22Rv1 (cell line): ENCODE measurements at regions not wholly inside any gene's neighbourhood (a gene's known extent, or its start where the extent isn't known, plus 50 kb on each side); places are given as distances from the start of the nearest gene placed in this dataset.

Experiments
- H3K27ac ChIP-seq: fragments of 450-650 bp; 2 replicates; pipeline ENCODE4 v1.5.1; 2017
- ZFX ChIP-seq: fragments of 450-650 bp; IDR thresholded peaks from 2 replicates; pipeline ENCODE4 v1.6.1; 2017; ENCODE audit warnings: antibody characterized with exemption, borderline replicate concordance
- TF ChIP-seq, protein P1 (sequence below): fragments of 450-650 bp; IDR thresholded peaks from 2 replicates; pipeline ENCODE4 v1.5.1; 2017; ENCODE audit warnings: mild to moderate bottlenecking

DNA sequence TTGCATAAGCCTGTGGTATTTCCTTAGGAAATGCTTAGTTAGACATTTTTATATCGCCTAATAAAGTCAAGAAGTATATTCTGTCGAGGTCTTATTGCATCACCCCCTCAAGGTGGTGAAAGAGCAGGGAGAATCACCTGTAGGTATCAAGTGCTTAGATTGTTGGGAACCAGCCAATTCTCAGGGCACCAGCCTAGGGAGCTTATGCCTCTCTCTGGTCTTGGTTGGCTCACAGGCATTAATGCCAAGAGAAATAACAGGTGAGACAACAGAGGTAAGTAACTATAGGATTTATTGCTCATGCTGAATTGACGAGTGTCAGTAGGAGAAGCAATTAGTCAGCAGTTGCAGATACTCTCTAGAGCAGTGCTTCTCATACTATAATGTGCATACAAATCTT lies 663.3 kb upstream of the ZNF804A start:
- no peak for TF ChIP-seq ZFX

DNA sequence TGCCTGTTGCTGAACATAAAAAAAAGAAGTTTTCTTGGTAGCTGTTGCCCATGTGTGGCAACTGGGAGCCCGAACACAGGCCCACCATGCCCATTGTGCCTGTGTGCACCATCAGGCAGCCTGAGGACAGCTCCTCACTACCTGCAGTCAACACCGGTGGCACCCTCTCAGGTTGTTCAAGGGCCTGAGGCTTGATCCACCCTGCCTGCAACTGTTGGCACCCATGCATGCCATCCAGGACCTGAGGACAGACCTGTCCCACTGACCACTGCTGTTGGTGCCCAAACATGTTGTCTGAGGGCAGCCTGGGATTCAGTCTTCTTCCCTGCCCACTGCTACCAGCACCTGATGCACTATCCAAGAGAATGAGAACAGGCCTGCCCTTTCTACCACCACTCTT lies 661.1 kb upstream of the ZNF804A start:
- no peak for TF ChIP-seq ZFX
- TF ChIP-seq, protein P1, sequence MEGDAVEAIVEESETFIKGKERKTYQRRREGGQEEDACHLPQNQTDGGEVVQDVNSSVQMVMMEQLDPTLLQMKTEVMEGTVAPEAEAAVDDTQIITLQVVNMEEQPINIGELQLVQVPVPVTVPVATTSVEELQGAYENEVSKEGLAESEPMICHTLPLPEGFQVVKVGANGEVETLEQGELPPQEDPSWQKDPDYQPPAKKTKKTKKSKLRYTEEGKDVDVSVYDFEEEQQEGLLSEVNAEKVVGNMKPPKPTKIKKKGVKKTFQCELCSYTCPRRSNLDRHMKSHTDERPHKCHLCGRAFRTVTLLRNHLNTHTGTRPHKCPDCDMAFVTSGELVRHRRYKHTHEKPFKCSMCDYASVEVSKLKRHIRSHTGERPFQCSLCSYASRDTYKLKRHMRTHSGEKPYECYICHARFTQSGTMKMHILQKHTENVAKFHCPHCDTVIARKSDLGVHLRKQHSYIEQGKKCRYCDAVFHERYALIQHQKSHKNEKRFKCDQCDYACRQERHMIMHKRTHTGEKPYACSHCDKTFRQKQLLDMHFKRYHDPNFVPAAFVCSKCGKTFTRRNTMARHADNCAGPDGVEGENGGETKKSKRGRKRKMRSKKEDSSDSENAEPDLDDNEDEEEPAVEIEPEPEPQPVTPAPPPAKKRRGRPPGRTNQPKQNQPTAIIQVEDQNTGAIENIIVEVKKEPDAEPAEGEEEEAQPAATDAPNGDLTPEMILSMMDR: no peak
- no peak overlapping the region for H3K27ac ChIP-seq

More for the DNA sequence above, 663.3 kb upstream of the ZNF804A start:
- H3K27ac ChIP-seq: no peak overlapping the region

DNA sequence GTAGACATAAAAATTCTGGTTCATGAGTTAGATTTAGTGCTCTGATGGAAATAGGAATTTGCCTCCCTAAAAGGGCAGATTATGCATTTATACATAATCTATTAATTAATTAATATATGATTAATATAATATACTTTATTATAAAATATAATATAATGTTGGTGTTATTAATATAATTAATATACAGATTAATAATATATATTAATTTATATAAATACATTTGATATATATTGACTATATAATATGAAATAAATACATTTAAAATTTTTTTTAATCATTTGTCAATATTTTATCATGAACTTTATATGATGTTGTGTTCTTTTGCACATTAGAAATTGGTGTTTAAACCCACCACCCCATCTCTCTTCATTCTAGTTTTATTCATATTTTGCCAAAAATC lies 652.1 kb upstream of the ZNF804A start:
- TF ChIP-seq ZFX: no peak
- TF ChIP-seq, protein P1: no peak
- H3K27ac ChIP-seq: no peak overlapping the region

DNA sequence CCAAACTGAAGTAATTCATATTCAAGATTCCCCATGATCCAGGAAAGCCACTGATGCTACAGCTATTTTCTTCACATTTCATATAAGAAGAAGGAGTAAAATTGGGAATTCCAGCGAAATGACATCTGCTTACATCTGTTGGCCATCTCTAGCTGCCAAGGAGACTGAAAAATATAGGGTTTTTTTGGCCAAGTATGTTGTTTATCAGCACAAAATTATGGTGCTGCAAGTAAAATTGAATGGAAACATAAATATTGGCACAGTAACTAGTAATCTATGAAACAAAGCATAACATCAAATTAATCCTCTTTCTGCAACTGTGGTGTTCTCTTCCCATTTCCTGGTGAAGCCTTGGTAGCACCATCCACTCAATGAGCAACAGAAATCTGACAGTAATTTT lies 649.5 kb upstream of the ZNF804A start:
- TF ChIP-seq ZFX: no peak
- TF ChIP-seq, protein P1: no peak
- H3K27ac ChIP-seq: no peak overlapping the region

DNA sequence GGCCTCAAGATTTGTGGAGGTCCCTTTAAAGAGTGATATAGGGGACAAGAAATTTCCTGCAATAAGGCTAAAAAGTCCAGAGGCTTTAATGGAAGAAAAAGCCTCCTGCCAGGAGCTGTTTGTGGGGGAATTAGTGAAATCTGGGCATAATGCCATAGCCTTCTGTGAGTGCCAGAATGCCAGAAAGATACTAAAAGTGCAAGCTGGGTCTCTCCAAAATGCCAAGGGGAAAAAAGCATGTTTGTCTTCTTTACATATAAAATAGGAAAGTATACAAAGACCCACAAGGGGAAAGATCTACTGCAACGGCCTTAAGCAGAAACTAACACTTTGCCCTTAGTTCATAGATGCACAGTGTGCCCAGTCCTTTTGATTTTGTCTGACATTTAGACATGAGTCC lies 647.7 kb upstream of the ZNF804A start:
- no peak overlapping the region for H3K27ac ChIP-seq
- TF ChIP-seq, protein P1: no peak
- no peak for TF ChIP-seq ZFX

DNA sequence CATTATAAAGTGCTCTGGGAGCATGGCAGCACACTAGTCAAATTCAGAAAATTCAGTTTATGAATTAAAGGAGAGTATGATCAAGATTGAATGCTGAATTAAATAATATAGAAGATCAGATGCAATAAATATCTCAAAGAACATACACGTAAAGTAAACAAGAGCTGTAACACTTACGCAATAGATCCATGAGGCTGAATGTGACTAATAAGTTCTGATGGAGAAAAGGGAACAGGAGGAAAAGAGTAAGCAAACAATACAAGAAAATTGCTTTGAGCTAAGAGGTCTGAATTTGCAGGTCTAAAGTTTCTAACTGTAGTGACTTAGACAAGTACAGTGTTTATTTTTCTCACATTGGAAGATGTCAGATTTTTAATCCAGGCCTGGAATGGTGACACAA lies 646.7 kb upstream of the ZNF804A start:
- TF ChIP-seq ZFX: no peak
- TF ChIP-seq, protein P1: no peak
- H3K27ac ChIP-seq: no peak overlapping the region

DNA sequence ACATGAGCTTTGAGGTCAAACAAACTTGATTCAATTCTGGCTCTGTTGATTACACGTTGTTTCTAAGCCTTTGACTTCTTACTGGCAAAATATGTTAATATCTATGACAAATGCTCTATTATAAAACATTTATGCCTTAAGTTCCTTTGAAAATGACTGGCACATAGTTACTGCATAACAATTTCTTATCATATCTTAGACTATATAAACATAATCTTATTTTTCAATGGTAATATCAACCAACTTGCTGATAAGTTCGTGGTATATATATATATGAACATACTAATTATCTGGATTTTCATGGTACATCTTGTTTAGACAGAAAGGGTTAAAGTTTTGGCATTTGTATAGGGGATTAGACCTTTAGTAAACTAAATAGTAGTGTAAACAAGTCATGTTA lies 645.6 kb upstream of the ZNF804A start:
- no peak for TF ChIP-seq ZFX
- TF ChIP-seq, protein P1: no peak
- no peak overlapping the region for H3K27ac ChIP-seq

DNA sequence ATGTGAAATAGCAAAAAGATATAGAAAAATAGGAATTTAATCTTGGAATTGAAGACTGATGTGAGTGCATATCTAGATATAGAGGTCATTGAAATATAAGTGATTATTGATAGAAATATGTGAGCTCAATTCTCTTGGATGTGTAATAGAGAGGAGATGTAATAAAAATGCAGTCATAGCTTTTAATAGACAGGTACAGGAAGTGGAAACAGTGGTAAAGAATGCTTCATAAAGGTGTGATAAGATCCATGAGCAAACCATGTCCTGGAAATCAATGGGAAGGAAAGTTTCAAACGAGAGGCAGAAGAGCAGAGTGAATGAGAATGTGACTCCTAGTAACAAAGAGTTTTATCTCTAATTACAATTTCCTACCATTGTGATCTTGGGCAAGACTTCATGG lies 634.7 kb upstream of the ZNF804A start:
- no peak overlapping the region for H3K27ac ChIP-seq

More for the DNA sequence above, 634.7 kb upstream of the ZNF804A start:
- TF ChIP-seq, protein P1: no peak
- no peak for TF ChIP-seq ZFX
